ENCODE measurements at regions not wholly inside any gene's neighbourhood (a gene's known extent, or its start where the extent isn't known, plus 50 kb on each side); places are given as distances from the start of the nearest gene placed in this dataset.
A peak's percentile ranks its signal among the peaks of the same experiment; 100 is the strongest.

DNA sequence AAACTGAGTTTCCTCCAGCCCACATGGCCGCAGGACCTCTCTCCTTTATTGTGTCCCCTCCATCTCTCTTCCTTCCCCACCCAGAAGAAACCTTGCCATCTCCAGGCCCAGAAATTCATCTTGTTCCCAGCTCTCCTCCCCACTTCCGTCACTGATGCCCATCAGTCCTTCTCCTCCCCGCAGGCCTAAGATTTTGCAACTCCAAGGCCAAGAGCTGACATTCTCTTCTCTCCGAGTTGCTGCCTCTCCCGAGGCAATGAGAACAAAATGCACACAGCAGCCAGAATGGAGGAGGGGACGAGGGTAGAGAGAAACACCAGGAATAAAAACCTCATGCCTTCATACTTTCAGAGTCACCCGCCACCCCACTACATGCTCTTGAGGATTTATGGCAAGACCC lies 526.5 kb upstream of the PROK2 start:
- TF ChIP-seq, protein P1, sequence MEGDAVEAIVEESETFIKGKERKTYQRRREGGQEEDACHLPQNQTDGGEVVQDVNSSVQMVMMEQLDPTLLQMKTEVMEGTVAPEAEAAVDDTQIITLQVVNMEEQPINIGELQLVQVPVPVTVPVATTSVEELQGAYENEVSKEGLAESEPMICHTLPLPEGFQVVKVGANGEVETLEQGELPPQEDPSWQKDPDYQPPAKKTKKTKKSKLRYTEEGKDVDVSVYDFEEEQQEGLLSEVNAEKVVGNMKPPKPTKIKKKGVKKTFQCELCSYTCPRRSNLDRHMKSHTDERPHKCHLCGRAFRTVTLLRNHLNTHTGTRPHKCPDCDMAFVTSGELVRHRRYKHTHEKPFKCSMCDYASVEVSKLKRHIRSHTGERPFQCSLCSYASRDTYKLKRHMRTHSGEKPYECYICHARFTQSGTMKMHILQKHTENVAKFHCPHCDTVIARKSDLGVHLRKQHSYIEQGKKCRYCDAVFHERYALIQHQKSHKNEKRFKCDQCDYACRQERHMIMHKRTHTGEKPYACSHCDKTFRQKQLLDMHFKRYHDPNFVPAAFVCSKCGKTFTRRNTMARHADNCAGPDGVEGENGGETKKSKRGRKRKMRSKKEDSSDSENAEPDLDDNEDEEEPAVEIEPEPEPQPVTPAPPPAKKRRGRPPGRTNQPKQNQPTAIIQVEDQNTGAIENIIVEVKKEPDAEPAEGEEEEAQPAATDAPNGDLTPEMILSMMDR (IDR thresholded peaks at IDR 0.05; ENCODE audit: insufficient read depth, low read length, poor library complexity, severe bottlenecking) = no peak
- Histone ChIP-seq H3K36me3 (ENCODE audit: control insufficient read depth, insufficient read depth, low read length) (no peaks in the 10 kb centered on the region), H3K27me3 (replicated peaks; ENCODE audit: control insufficient read depth, insufficient read depth, low read length) (no peaks in the 10 kb centered on the region), H3K4me3 (replicated peaks; ENCODE audit: low read depth, low read length) (no peak overlapping the region; the same call in 1 of the 2 replicates)
- DNase-seq (ENCODE audit: extremely low read depth, insufficient read length) = no peak

GRCh38 chr3:72310419-72311380 lies 525.8 kb upstream of the PROK2 start:
- H3K4me3 ChIP-seq (replicated peaks; ENCODE audit: low read depth, low read length) = peak overlapping the region; percentile 0; the same call in 1 of the 2 replicates
- TF ChIP-seq, protein P1 (IDR thresholded peaks at IDR 0.05; ENCODE audit: insufficient read depth, low read length, poor library complexity, severe bottlenecking) = no peak
- no peaks in the 10 kb centered on the region for H3K36me3 ChIP-seq (ENCODE audit: control insufficient read depth, insufficient read depth, low read length)
- peak; percentile 84 for DNase-seq (ENCODE audit: extremely low read depth, insufficient read length)
- H3K27me3 ChIP-seq (replicated peaks; ENCODE audit: control insufficient read depth, insufficient read depth, low read length) = no peaks in the 10 kb centered on the region

- Histone ChIP-seq H3K36me3 (ENCODE audit: control insufficient read depth, insufficient read depth, low read length) (no peaks in the 10 kb centered on the region), H3K27me3 (replicated peaks; ENCODE audit: control insufficient read depth, insufficient read depth, low read length) (no peaks in the 10 kb centered on the region), H3K4me3 (replicated peaks; ENCODE audit: low read depth, low read length) (no peak overlapping the region; the same call in 1 of the 2 replicates)
- TF ChIP-seq, protein P1 (IDR thresholded peaks at IDR 0.05; ENCODE audit: insufficient read depth, low read length, poor library complexity, severe bottlenecking) = no peak
- DNase-seq (ENCODE audit: extremely low read depth, insufficient read length) = no peak
Measured at GRCh38 chr3:72309661-72310418, 524.9 kb upstream of the PROK2 start.

- Histone ChIP-seq H3K27me3 (replicated peaks; ENCODE audit: control insufficient read depth, insufficient read depth, low read length) (no peaks in the 10 kb centered on the region), H3K36me3 (ENCODE audit: control insufficient read depth, insufficient read depth, low read length) (no peaks in the 10 kb centered on the region), H3K4me3 (replicated peaks; ENCODE audit: low read depth, low read length) (no peak overlapping the region)
- TF ChIP-seq, protein P1 (IDR thresholded peaks at IDR 0.05; ENCODE audit: insufficient read depth, low read length, poor library complexity, severe bottlenecking) = no peak
- no peak for DNase-seq (ENCODE audit: extremely low read depth, insufficient read length)
Measured at GRCh38 chr3:72308641-72309040, 523.7 kb upstream of the PROK2 start.

DNA sequence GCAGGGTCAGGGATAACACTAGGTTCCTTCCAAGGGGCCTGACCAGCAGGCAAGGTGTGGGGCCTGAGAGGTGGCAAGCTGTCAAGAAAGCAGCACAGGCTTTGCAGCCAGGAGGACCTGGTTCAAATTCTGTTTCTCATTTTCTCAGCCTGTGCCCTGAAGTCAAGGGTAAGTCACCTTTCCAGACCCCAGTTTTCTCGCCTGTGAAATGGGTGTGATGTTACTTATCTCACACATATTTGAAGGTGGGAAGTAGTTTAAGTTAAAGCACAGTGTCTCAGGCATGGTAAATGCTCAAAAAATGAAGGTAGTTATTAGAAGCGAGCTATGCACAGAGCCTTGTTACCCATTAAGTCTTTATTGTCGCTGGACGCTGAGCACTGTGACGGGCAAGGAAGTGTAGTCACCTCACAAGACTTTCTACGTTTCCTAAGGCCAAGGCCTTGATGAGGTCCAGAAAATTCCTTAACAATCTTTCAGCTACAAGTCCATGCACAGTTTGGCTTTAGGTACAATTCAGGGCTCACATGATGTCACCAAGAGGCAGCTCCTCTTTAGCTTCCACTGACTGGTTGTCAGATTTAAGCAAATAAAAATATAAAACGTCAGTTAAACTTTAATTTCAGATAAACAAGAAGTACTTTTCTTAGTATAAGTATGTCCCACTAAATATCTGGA lies 522.6 kb upstream of the PROK2 start:
- H3K4me3 ChIP-seq (replicated peaks; ENCODE audit: low read depth, low read length) = no peak overlapping the region
- TF ChIP-seq, protein P1 (IDR thresholded peaks at IDR 0.05; ENCODE audit: insufficient read depth, low read length, poor library complexity, severe bottlenecking) = no peak
- no peaks in the 10 kb centered on the region for H3K36me3 ChIP-seq (ENCODE audit: control insufficient read depth, insufficient read depth, low read length)
- no peaks in the 10 kb centered on the region for H3K27me3 ChIP-seq (replicated peaks; ENCODE audit: control insufficient read depth, insufficient read depth, low read length)
- no peak for DNase-seq (ENCODE audit: extremely low read depth, insufficient read length)
